HEK293 (cell line): ENCODE measurements at regions not wholly inside any gene's neighbourhood (a gene's known extent, or its start where the extent isn't known, plus 50 kb on each side); places are given as distances from the start of the nearest gene placed in this dataset.

ENCODE experiments used
- CTCF ChIA-PET: fragments of 350-600 bp; formaldehyde crosslinking; extraction: SDS; loops from one replicate; lab custom pipeline; 2021; ENCODE audit warnings: antibody characterized with exemption; lab: Yijun Ruan, JAX
- POLR2A ChIA-PET: fragments of 300-600 bp; formaldehyde crosslinking; extraction: SDS; loops from one replicate; lab custom pipeline; 2020; ENCODE audit warnings: antibody characterized with exemption, inconsistent platforms; lab: Yijun Ruan, JAX
- H3K27ac ChIP-seq: fragments of 200-500 bp; sonication (Bioruptor generic); 2 replicates; pipeline ENCODE4 v1.5.1; 2014; ENCODE audit warnings: low read depth, low read length, control low read depth, inconsistent platforms; ENCODE audit errors: extremely low read depth
- H3K36me3 ChIP-seq, 2 experiments: fragments of 200-500 bp in 1 of 2; sonication (Bioruptor generic) in 1 of 2; 1 replicate in 1 of 2; 2 replicates in 1 of 2; pipeline ENCODE4 v1.5.1; 2014 to 2017; ENCODE audit warnings: inconsistent platforms in 2 of 2, low read length in 2 of 2; ENCODE audit not compliant: control insufficient read depth in 2 of 2, insufficient read depth in 1 of 2
- H3K4me1 ChIP-seq: fragments of 200-500 bp; sonication (Bioruptor generic); 2 replicates; pipeline ENCODE4 v1.5.1; 2014; ENCODE audit warnings: mild to moderate bottlenecking, low read length, inconsistent platforms; ENCODE audit not compliant: control insufficient read depth, insufficient read depth
- H3K4me3 ChIP-seq: 2 replicates; pipeline ENCODE4 v1.5.1; 2011; ENCODE audit warnings: low read depth, mild to moderate bottlenecking, control low read depth, low read length, moderate library complexity
- H3K9me3 ChIP-seq: fragments of 200-500 bp; sonication (Bioruptor generic); 2 replicates; pipeline ENCODE4 v1.5.1; 2014; ENCODE audit warnings: low read depth, low read length, inconsistent platforms; ENCODE audit not compliant: control insufficient read depth, insufficient read depth
- GLI2 ChIP-seq: fragments of 450-650 bp; formaldehyde crosslinking; IDR thresholded peaks from 2 replicates; pipeline ENCODE4; 2017; ENCODE audit warnings: missing biosample characterization, missing genetic modification characterization, low read depth, borderline replicate concordance
- MZF1 ChIP-seq: fragments of 450-650 bp; formaldehyde crosslinking; IDR thresholded peaks from 2 replicates; pipeline ENCODE4 v1.5.1; 2017; ENCODE audit warnings: missing biosample characterization, missing genetic modification characterization, borderline replicate concordance
- PRDM2 ChIP-seq: fragments of 450-650 bp; formaldehyde crosslinking; IDR thresholded peaks from 2 replicates; pipeline ENCODE4 v1.5.1; 2016; ENCODE audit warnings: missing biosample characterization, missing genetic modification characterization, borderline replicate concordance
- SP7 ChIP-seq: fragments of 450-650 bp; formaldehyde crosslinking; IDR thresholded peaks from 2 replicates; pipeline ENCODE4 v1.5.1; 2016; ENCODE audit warnings: missing biosample characterization, missing genetic modification characterization
- ZFP37 ChIP-seq: fragments of 450-650 bp; formaldehyde crosslinking; IDR thresholded peaks from 2 replicates; pipeline ENCODE4 v1.5.1; 2016; ENCODE audit warnings: missing biosample characterization, missing genetic modification characterization
- ZIC2 ChIP-seq: fragments of 450-650 bp; formaldehyde crosslinking; IDR thresholded peaks from 2 replicates; pipeline ENCODE4 v1.5.1; 2016; ENCODE audit warnings: missing biosample characterization, missing genetic modification characterization
- ZNF223 ChIP-seq: fragments of 450-650 bp; formaldehyde crosslinking; IDR thresholded peaks from 2 replicates; pipeline ENCODE4 v1.5.1; 2016; ENCODE audit warnings: missing biosample characterization, missing genetic modification characterization
- ZNF239 ChIP-seq: fragments of 450-650 bp; formaldehyde crosslinking; IDR thresholded peaks from 2 replicates; pipeline ENCODE4 v1.5.1; 2016; ENCODE audit warnings: missing biosample characterization, missing genetic modification characterization
- ZNF510 ChIP-seq: fragments of 450-650 bp; formaldehyde crosslinking; IDR thresholded peaks from 2 replicates; pipeline ENCODE4 v1.5.1; 2018; ENCODE audit warnings: mild to moderate bottlenecking, missing genetic modification characterization, missing biosample characterization; ENCODE audit not compliant: insufficient replicate concordance
- ZNF571 ChIP-seq: fragments of 450-650 bp; formaldehyde crosslinking; IDR thresholded peaks from 2 replicates; pipeline ENCODE4 v1.5.0; 2017; ENCODE audit warnings: missing biosample characterization, missing genetic modification characterization
- ZNF76 ChIP-seq: fragments of 450-650 bp; formaldehyde crosslinking; IDR thresholded peaks from 2 replicates; pipeline ENCODE4; 2016; ENCODE audit warnings: low read depth, missing biosample characterization, missing genetic modification characterization, borderline replicate concordance
- ZNF830 ChIP-seq: fragments of 450-650 bp; IDR thresholded peaks from 2 replicates; pipeline ENCODE4 v1.5.0; 2018; ENCODE audit warnings: missing biosample characterization, missing genetic modification characterization, low read depth, mild to moderate bottlenecking, moderate library complexity
- TF ChIP-seq, protein P1 (sequence below): fragments of 450-650 bp; formaldehyde crosslinking; IDR thresholded peaks from 2 replicates; pipeline ENCODE4 v1.5.1; 2016; ENCODE audit warnings: missing biosample characterization, missing genetic modification characterization
- TF ChIP-seq, protein P2 (sequence below): fragments of 450-650 bp; formaldehyde crosslinking; IDR thresholded peaks from 2 replicates; pipeline ENCODE4 v1.5.1; 2017; ENCODE audit warnings: missing biosample characterization, missing genetic modification characterization
- TF ChIP-seq, protein P3 (sequence below): fragments of 450-650 bp; formaldehyde crosslinking; IDR thresholded peaks from 2 replicates; pipeline ENCODE4 v1.5.1; 2017; ENCODE audit warnings: missing biosample characterization, missing genetic modification characterization

- TF ChIP-seq ZNF830 (tag by site-specific recombination), result no peak
These were observed 304.7 kb downstream of the FBXO15 start (continued) for GRCh38 chr18:73842795-73843394.

GRCh38 chr18:73841661-73842060 is 306.0 kb downstream of the FBXO15 start:
- CTCF ChIA-PET, result interaction anchor here (1.7 to 3.2 kb wide), 6 partner anchors 9 to 1078 kb away, joined by 5 to 18 read pairs (median 8); no protein-coding TSS in a partner anchor
- POLR2A ChIA-PET, result no interaction called here
- TF ChIP-seq, protein P1, sequence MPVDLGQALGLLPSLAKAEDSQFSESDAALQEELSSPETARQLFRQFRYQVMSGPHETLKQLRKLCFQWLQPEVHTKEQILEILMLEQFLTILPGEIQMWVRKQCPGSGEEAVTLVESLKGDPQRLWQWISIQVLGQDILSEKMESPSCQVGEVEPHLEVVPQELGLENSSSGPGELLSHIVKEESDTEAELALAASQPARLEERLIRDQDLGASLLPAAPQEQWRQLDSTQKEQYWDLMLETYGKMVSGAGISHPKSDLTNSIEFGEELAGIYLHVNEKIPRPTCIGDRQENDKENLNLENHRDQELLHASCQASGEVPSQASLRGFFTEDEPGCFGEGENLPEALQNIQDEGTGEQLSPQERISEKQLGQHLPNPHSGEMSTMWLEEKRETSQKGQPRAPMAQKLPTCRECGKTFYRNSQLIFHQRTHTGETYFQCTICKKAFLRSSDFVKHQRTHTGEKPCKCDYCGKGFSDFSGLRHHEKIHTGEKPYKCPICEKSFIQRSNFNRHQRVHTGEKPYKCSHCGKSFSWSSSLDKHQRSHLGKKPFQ (tag by site-specific recombination), result no peak
- TF ChIP-seq ZNF239 (no peak), PRDM2 (no peak), ZIC2 (tag by site-specific recombination) (no peak), ZFP37 (no peak), GLI2 (tag by site-specific recombination) (no peak), ZNF223 (no peak), ZNF76 (no peak), ZNF571 (tag by site-specific recombination) (no peak), SP7 (tag by site-specific recombination) (no peak), MZF1 (tag by site-specific recombination) (no peak), ZNF510 (no peak)
- TF ChIP-seq, protein P2, sequence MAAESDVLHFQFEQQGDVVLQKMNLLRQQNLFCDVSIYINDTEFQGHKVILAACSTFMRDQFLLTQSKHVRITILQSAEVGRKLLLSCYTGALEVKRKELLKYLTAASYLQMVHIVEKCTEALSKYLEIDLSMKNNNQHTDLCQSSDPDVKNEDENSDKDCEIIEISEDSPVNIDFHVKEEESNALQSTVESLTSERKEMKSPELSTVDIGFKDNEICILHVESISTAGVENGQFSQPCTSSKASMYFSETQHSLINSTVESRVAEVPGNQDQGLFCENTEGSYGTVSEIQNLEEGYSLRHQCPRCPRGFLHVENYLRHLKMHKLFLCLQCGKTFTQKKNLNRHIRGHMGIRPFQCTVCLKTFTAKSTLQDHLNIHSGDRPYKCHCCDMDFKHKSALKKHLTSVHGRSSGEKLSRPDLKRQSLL (tag by site-specific recombination), result no peak
- TF ChIP-seq, protein P3, sequence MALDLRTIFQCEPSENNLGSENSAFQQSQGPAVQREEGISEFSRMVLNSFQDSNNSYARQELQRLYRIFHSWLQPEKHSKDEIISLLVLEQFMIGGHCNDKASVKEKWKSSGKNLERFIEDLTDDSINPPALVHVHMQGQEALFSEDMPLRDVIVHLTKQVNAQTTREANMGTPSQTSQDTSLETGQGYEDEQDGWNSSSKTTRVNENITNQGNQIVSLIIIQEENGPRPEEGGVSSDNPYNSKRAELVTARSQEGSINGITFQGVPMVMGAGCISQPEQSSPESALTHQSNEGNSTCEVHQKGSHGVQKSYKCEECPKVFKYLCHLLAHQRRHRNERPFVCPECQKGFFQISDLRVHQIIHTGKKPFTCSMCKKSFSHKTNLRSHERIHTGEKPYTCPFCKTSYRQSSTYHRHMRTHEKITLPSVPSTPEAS, result no peak
- Histone ChIP-seq H3K9me3 (no peaks in the 10 kb centered on the region), H3K4me3 (no peak overlapping the region), H3K36me3 (no peaks in the 10 kb centered on the region), H3K4me1 (no peaks in the 10 kb centered on the region), H3K27ac (no peak overlapping the region)
